H9 (cell line): ENCODE measurements at regions not wholly inside any gene's neighbourhood (a gene's known extent, or its start where the extent isn't known, plus 50 kb on each side); places are given as distances from the start of the nearest gene placed in this dataset.

ENCODE experiments used
- DNase-seq: peaks from one replicate; pipeline ENCODE4 v3.0.0-alpha.2; 2017
- H2AFZ ChIP-seq: one replicate; pipeline ENCODE4 v1.6.1; 2013; ENCODE audit warnings: mild to moderate bottlenecking, low read length, control low read depth, moderate library complexity
- H2AK5ac ChIP-seq: 2 replicates; pipeline ENCODE4 v1.6.1; 2013; ENCODE audit warnings: low read length, control low read depth, mixed read lengths; ENCODE audit not compliant: insufficient read length
- H2BK120ac ChIP-seq: one replicate; pipeline ENCODE4 v1.6.1; 2013; ENCODE audit warnings: low read depth, mild to moderate bottlenecking, low read length, control low read depth, inconsistent platforms; ENCODE audit not compliant: poor library complexity, severe bottlenecking
- H2BK12ac ChIP-seq: 2 replicates; pipeline ENCODE4 v1.6.1; 2013; ENCODE audit warnings: low read length, control low read depth, mixed read lengths, low read depth; ENCODE audit not compliant: insufficient read length
- H2BK15ac ChIP-seq: 2 replicates; pipeline ENCODE4 v1.6.1; 2013; ENCODE audit warnings: low read depth, low read length, control low read depth
- H2BK20ac ChIP-seq: one replicate; pipeline ENCODE4 v1.6.1; 2013; ENCODE audit warnings: low read depth, mild to moderate bottlenecking, low read length, control low read depth, inconsistent platforms; ENCODE audit not compliant: poor library complexity, severe bottlenecking
- H2BK5ac ChIP-seq: 2 replicates; pipeline ENCODE4 v1.6.1; 2013; ENCODE audit warnings: low read length, control low read depth, mixed read lengths; ENCODE audit not compliant: insufficient read length
- H3K14ac ChIP-seq: 2 replicates; pipeline ENCODE4 v1.6.1; 2013; ENCODE audit warnings: low read length, control low read depth; ENCODE audit not compliant: insufficient read depth
- H3K18ac ChIP-seq: 2 replicates; pipeline ENCODE4 v1.6.1; 2013; ENCODE audit warnings: low read depth, mild to moderate bottlenecking, mixed read lengths, low read length, control low read depth; ENCODE audit not compliant: insufficient read length
- H3K23ac ChIP-seq: 2 replicates; pipeline ENCODE4 v1.6.1; 2013; ENCODE audit warnings: low read length, control low read depth, mixed read lengths, low read depth; ENCODE audit not compliant: insufficient read length
- H3K23me2 ChIP-seq: 2 replicates; pipeline ENCODE4 v1.6.1; 2013; ENCODE audit warnings: low read depth, mild to moderate bottlenecking, mixed read lengths, low read length, control low read depth; ENCODE audit not compliant: insufficient read length, poor library complexity, severe bottlenecking
- H3K27ac ChIP-seq: 2 replicates; pipeline ENCODE4 v1.5.1; 2013; ENCODE audit warnings: low read length, control low read depth, mixed read lengths, low read depth; ENCODE audit not compliant: insufficient read length
- H3K27me3 ChIP-seq: 2 replicates; pipeline ENCODE4 v1.6.1; 2013; ENCODE audit warnings: low read length, control low read depth, inconsistent platforms; ENCODE audit not compliant: insufficient read depth
- H3K4ac ChIP-seq: 2 replicates; pipeline ENCODE4 v1.6.1; 2013; ENCODE audit warnings: low read depth, mild to moderate bottlenecking, control low read depth, inconsistent platforms, low read length, moderate library complexity
- H3K4me1 ChIP-seq: 2 replicates; pipeline ENCODE4 v1.6.1; 2013; ENCODE audit warnings: low read length, control low read depth, inconsistent platforms; ENCODE audit not compliant: insufficient read depth
- H3K4me2 ChIP-seq: 2 replicates; pipeline ENCODE4 v1.6.1; 2013; ENCODE audit warnings: low read length, control low read depth, mixed read lengths; ENCODE audit not compliant: insufficient read length, insufficient read depth
- H3K56ac ChIP-seq: 2 replicates; pipeline ENCODE4 v1.6.1; 2013; ENCODE audit warnings: low read depth, mild to moderate bottlenecking, mixed read lengths, low read length, control low read depth; ENCODE audit not compliant: insufficient read length
- H3K79me1 ChIP-seq: 2 replicates; pipeline ENCODE4 v1.6.1; 2013; ENCODE audit warnings: low read depth, mild to moderate bottlenecking, moderate library complexity, low read length, control low read depth, inconsistent platforms; ENCODE audit not compliant: insufficient read depth, poor library complexity, severe bottlenecking
- H3K79me2 ChIP-seq: 2 replicates; pipeline ENCODE4 v1.6.1; 2013; ENCODE audit warnings: low read length, control low read depth, inconsistent platforms; ENCODE audit not compliant: insufficient read depth
- H3K9ac ChIP-seq: 2 replicates; pipeline ENCODE4 v1.6.1; 2013; ENCODE audit warnings: low read length, control low read depth, mixed read lengths; ENCODE audit not compliant: insufficient read length; ENCODE audit errors: extremely low read depth
- H3K9me3 ChIP-seq: one replicate; pipeline ENCODE4 v1.6.1; 2013; ENCODE audit warnings: low read depth, low read length, inconsistent platforms; ENCODE audit not compliant: control insufficient read depth
- H3T11ph ChIP-seq: one replicate; pipeline ENCODE4 v1.6.1; 2013; ENCODE audit warnings: mild to moderate bottlenecking, low read length, control low read depth, inconsistent platforms
- H4K20me1 ChIP-seq: one replicate; pipeline ENCODE4 v1.6.1; 2013; ENCODE audit not compliant: control insufficient read depth, insufficient read length, insufficient read depth
- H4K5ac ChIP-seq: 2 replicates; pipeline ENCODE4 v1.6.1; 2013; ENCODE audit warnings: low read depth, mild to moderate bottlenecking, mixed read lengths, low read length, control low read depth; ENCODE audit not compliant: insufficient read length
- H4K8ac ChIP-seq: replicated peaks from 2 replicates; pipeline ENCODE4 v1.6.1; 2013; ENCODE audit warnings: low read length, control low read depth, mixed read lengths, low read depth; ENCODE audit not compliant: insufficient read length
- H4K91ac ChIP-seq: 2 replicates; pipeline ENCODE4 v1.6.1; 2013; ENCODE audit warnings: low read depth, mild to moderate bottlenecking, moderate library complexity, mixed read lengths, low read length, control low read depth; ENCODE audit not compliant: insufficient read length
- H3K27ac Mint-ChIP-seq, 3 experiments: 2 replicates in 2 of 3; 3 replicates in 1 of 3; pipeline ENCODE4 v1.8.0; 2020 to 2021; ENCODE audit warnings: mixed read lengths in 3 of 3, mild to moderate bottlenecking in 1 of 3, moderate library complexity in 1 of 3
- H3K27me3 Mint-ChIP-seq: 2 replicates; pipeline ENCODE4 v1.8.0; 2021; ENCODE audit warnings: low read depth, mild to moderate bottlenecking, moderate library complexity, mixed read lengths
- H3K36me3 Mint-ChIP-seq, 3 experiments: 2 replicates in 2 of 3; 3 replicates in 1 of 3; pipeline ENCODE4 v1.8.0; 2020 to 2021; ENCODE audit warnings: low read depth in 3 of 3, mixed read lengths in 3 of 3; ENCODE audit not compliant: insufficient read depth in 1 of 3
- H3K4me1 Mint-ChIP-seq, 2 experiments: 2 replicates each; pipeline ENCODE4 v1.8.0; 2020; ENCODE audit warnings: mixed read lengths in 2 of 2
- H3K4me3 Mint-ChIP-seq, 2 experiments: 2 replicates in 1 of 2; 3 replicates in 1 of 2; pipeline ENCODE4 v1.8.0; 2020 to 2021; ENCODE audit warnings: mild to moderate bottlenecking in 2 of 2, mixed read lengths in 2 of 2, moderate library complexity in 1 of 2
- H3K9me3 Mint-ChIP-seq, 2 experiments: 2 replicates in 1 of 2; 3 replicates in 1 of 2; pipeline ENCODE4 v1.8.0; 2020; ENCODE audit warnings: mild to moderate bottlenecking in 2 of 2, mixed read lengths in 2 of 2, moderate library complexity in 1 of 2
- CTCF ChIP-seq: fragments of 200-600 bp; sonication (generic); conservative IDR thresholded peaks from 3 replicates; pipeline ENCODE4 v1.8.0; 2021; ENCODE audit warnings: antibody characterized with exemption, mild to moderate bottlenecking
- WGBS: extraction: QIAGEN DNeasy Blood & Tissue Kit; methylation state at CpG from one replicate; pipeline ENCODE4 v1.1.7; 2013; ENCODE audit warnings: missing lambda C conversion rate, low lambda C conversion rate, mixed read lengths; ENCODE audit not compliant: insufficient read length; ENCODE audit errors: extremely low coverage; 5-methylcytosine and 5-hydroxymethylcytosine counted together

GRCh38 chr4:107202744-107203143 lies 166.6 kb upstream of the DKK2 start:
- Histone ChIP-seq H3K79me2 (no peaks in the 10 kb centered on the region), H3K14ac (no peak overlapping the region), H3K23me2 (no peaks in the 10 kb centered on the region), H2BK15ac (no peak overlapping the region), H3K9me3 (no peaks in the 10 kb centered on the region), H2AK5ac (no peak overlapping the region), H2BK12ac (no peak overlapping the region), H3K27ac (no peak overlapping the region), H3K9ac (no peak overlapping the region), H3K4me1 (no peaks in the 10 kb centered on the region; the same call in 1 of the 2 replicates), H2BK120ac (no peak overlapping the region), H2AFZ (no peak overlapping the region), H2BK20ac (no peak overlapping the region), H3K4me2 (no peak overlapping the region), H2BK5ac (no peak overlapping the region), H4K5ac (no peak overlapping the region), H4K8ac (no peak overlapping the region), H3K79me1 (no peaks in the 10 kb centered on the region), H3K18ac (no peak overlapping the region), H3K56ac (no peak overlapping the region), H4K91ac (no peak overlapping the region), H3K23ac (no peak overlapping the region), H3K4ac (no peak overlapping the region), H3T11ph (no peak overlapping the region), H4K20me1 (no peaks in the 10 kb centered on the region), H3K27me3 (no peaks in the 10 kb centered on the region)
- no CpG with 5 or more reads among the region's 7 CpGs for WGBS
- DNase-seq = no peak
- Mint-ChIP-seq H3K9me3 (no peaks in the 10 kb centered on the region), H3K4me3 (no peak overlapping the region), H3K27me3 (no peaks in the 10 kb centered on the region), H3K4me1 (0 out of 4 replicates have a peak, but pooled peaks cover 0 to 3% of the 10 kb centered on the region in 2 experiments), H3K36me3 (no peaks in the 10 kb centered on the region), H3K27ac (no peak overlapping the region)
- no peak for TF ChIP-seq CTCF
